ENCODE measurements at regions not wholly inside any gene's neighbourhood (a gene's known extent, or its start where the extent isn't known, plus 50 kb on each side); places are given as distances from the start of the nearest gene placed in this dataset.

GRCh38 chr2:125979886-125980285, 676.1 kb upstream of the GYPC start:
- H3K9me3 ChIP-seq = no peaks in the 10 kb centered on the region
- 27 to 37% methylated on average over 2 of the region's 2 CpGs for WGBS, 2 donors
- DNase-seq (no peak), ATAC-seq (no peak)
- no peaks in the 10 kb centered on the region for H3K36me3 ChIP-seq
- TF ChIP-seq CTCF (IDR thresholded peaks at IDR 0.05) = no peak
- no peaks in the 10 kb centered on the region for H3K4me1 ChIP-seq
- intact Hi-C loops (cut with DNase I) = no loop called here
- no peak overlapping the region for H3K4me3 ChIP-seq
- no peak overlapping the region for H3K27ac ChIP-seq
- peaks cover 0 to 3% (median 0%) of the 10 kb centered on the region in 7 donors for H3K27me3 ChIP-seq

DNA sequence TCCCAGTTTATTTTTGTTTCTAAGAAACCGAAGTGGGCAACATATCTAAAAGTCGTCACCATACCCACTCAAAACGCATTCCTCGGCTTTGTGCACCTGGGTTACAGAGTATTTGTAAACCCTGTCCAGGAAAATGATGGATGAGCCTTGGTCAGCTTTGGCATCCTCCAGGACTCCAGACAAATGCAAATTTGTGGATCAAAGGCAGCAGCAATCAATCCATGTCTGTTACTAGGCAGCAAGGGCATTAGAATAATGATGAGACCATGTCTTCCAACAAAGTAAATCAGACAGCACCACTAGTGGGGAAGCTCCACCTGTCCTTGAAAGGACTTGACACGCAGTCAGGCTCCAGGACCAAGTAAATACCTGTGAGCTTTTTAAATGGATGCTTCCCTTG, 672.6 kb upstream of the GYPC start:
- no peak overlapping the region for H3K27ac ChIP-seq
- intact Hi-C loops (cut with DNase I) = no loop called here
- TF ChIP-seq CTCF (IDR thresholded peaks at IDR 0.05) = no peak
- H3K36me3 ChIP-seq = no peaks in the 10 kb centered on the region
- peaks cover 0 to 3% (median 0%) of the 10 kb centered on the region in 7 donors for H3K27me3 ChIP-seq
- no peaks in the 10 kb centered on the region for H3K9me3 ChIP-seq
- no peaks in the 10 kb centered on the region for H3K4me1 ChIP-seq
- WGBS, 2 donors = 66 to 71% methylated on average over 5 of the region's 5 CpGs
- H3K4me3 ChIP-seq = no peak overlapping the region
- DNase-seq (no peak), ATAC-seq (no peak)

DNA sequence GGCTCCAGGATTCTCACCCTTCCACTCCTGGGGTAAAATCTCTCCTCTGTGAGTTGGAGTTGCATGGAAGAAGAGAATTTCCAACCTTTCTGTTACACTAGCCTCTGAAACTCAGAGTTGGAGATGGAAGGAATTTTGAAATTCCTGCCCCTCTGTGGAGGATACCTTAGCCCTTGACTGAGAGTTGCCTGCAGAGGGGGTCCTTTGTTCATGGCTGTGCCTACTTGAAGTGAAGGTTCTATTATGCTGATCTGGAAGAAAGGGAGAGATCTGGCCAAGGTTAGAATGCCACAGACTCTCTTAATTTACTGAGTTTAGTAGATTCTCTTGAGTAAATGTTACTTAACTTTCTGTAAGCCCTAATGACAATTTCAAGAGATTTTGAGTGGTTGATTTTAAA, 626.6 kb upstream of the GYPC start:
- no peaks in the 10 kb centered on the region for H3K4me1 ChIP-seq
- H3K27me3 ChIP-seq = no peaks in the 10 kb centered on the region
- peaks cover 0 to 11% (median 0%) of the 10 kb centered on the region in 11 donors for H3K9me3 ChIP-seq
- no peak for TF ChIP-seq CTCF (IDR thresholded peaks at IDR 0.05)
- H3K4me3 ChIP-seq = no peak overlapping the region
- ATAC-seq = no peak
- intact Hi-C loops (cut with DNase I) = no loop called here
- no peaks in the 10 kb centered on the region for H3K36me3 ChIP-seq
- H3K27ac ChIP-seq = no peak overlapping the region
- DNase-seq = no peak

DNA sequence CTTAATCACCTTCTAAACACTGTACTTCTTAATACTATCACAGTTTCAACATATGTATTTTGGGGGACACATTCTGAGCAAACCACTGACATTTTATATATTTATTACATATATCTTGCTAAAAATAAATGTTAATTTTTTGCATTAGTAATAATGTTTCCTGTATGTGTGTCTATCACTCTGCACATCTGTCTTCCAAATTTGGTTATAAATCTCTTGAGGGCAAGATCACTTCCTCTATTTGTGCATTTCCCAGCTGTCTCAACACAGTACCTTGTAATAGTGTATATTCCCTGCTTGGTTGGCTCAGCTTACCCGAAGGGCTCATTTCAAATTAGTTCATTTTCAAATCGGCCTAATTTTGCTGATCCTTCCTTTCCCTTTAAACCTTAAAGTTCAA, 617.1 kb upstream of the GYPC start:
- DNase-seq = no peak
- 34 to 62% methylated on average over 2 of the region's 2 CpGs for WGBS, 2 donors
- intact Hi-C loops (cut with DNase I) = no loop called here

More for the DNA sequence above, 617.1 kb upstream of the GYPC start:
- no peaks in the 10 kb centered on the region for H3K36me3 ChIP-seq
- no peak overlapping the region for H3K4me3 ChIP-seq
- H3K9me3 ChIP-seq = no peaks in the 10 kb centered on the region
- H3K27ac ChIP-seq = no peak overlapping the region
- TF ChIP-seq CTCF (IDR thresholded peaks at IDR 0.05) = no peak
- no peaks in the 10 kb centered on the region for H3K27me3 ChIP-seq
- H3K4me1 ChIP-seq = no peaks in the 10 kb centered on the region
- ATAC-seq = no peak
